Osteocyte (in vitro differentiated cells): ENCODE measurements at regions not wholly inside any gene's neighbourhood (a gene's known extent, or its start where the extent isn't known, plus 50 kb on each side); places are given as distances from the start of the nearest gene placed in this dataset.

Experiments used
- DNase-seq: peaks from one replicate; pipeline ENCODE4 v3.0.0; 2021; ENCODE audit warnings: mixed read lengths; ENCODE audit not compliant: unreplicated experiment; ENCODE audit errors: extremely low spot score
- H3K27ac Mint-ChIP-seq: one replicate; pipeline ENCODE4 v1.8.0; 2021; ENCODE audit warnings: mild to moderate bottlenecking, mixed read lengths; ENCODE audit not compliant: unreplicated experiment
- H3K27me3 Mint-ChIP-seq: one replicate; pipeline ENCODE4 v1.8.0; 2021; ENCODE audit warnings: mixed read lengths; ENCODE audit not compliant: unreplicated experiment
- H3K36me3 Mint-ChIP-seq: one replicate; pipeline ENCODE4 v1.8.0; 2021; ENCODE audit warnings: mixed read lengths; ENCODE audit not compliant: unreplicated experiment
- H3K4me1 Mint-ChIP-seq: one replicate; pipeline ENCODE4 v1.8.0; 2021; ENCODE audit warnings: mixed read lengths; ENCODE audit not compliant: unreplicated experiment
- H3K4me3 Mint-ChIP-seq: one replicate; pipeline ENCODE4 v1.8.0; 2021; ENCODE audit warnings: mild to moderate bottlenecking, moderate library complexity, mixed read lengths; ENCODE audit not compliant: unreplicated experiment
- H3K9me3 Mint-ChIP-seq: one replicate; pipeline ENCODE4 v1.8.0; 2021; ENCODE audit warnings: mixed read lengths; ENCODE audit not compliant: unreplicated experiment
- TF ChIP-seq, protein P1 (sequence below): fragments of 200-600 bp; sonication (generic); IDR thresholded peaks from 2 replicates; pipeline ENCODE4 v1.5.0; 2021; ENCODE audit warnings: antibody characterized with exemption, mild to moderate bottlenecking, moderate library complexity

- TF ChIP-seq, protein P1, sequence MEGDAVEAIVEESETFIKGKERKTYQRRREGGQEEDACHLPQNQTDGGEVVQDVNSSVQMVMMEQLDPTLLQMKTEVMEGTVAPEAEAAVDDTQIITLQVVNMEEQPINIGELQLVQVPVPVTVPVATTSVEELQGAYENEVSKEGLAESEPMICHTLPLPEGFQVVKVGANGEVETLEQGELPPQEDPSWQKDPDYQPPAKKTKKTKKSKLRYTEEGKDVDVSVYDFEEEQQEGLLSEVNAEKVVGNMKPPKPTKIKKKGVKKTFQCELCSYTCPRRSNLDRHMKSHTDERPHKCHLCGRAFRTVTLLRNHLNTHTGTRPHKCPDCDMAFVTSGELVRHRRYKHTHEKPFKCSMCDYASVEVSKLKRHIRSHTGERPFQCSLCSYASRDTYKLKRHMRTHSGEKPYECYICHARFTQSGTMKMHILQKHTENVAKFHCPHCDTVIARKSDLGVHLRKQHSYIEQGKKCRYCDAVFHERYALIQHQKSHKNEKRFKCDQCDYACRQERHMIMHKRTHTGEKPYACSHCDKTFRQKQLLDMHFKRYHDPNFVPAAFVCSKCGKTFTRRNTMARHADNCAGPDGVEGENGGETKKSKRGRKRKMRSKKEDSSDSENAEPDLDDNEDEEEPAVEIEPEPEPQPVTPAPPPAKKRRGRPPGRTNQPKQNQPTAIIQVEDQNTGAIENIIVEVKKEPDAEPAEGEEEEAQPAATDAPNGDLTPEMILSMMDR: no peak
- no peaks in the 10 kb centered on the region for H3K4me1 Mint-ChIP-seq
- no peak overlapping the region for H3K27ac Mint-ChIP-seq
- no peaks in the 10 kb centered on the region for H3K36me3 Mint-ChIP-seq
- no peak for DNase-seq
- no peaks in the 10 kb centered on the region for H3K9me3 Mint-ChIP-seq
- H3K27me3 Mint-ChIP-seq: no peaks in the 10 kb centered on the region
- no peak overlapping the region for H3K4me3 Mint-ChIP-seq
These were observed 769.5 kb upstream of the DPPA4 start for GRCh38 chr3:110106805-110107204.

DNA sequence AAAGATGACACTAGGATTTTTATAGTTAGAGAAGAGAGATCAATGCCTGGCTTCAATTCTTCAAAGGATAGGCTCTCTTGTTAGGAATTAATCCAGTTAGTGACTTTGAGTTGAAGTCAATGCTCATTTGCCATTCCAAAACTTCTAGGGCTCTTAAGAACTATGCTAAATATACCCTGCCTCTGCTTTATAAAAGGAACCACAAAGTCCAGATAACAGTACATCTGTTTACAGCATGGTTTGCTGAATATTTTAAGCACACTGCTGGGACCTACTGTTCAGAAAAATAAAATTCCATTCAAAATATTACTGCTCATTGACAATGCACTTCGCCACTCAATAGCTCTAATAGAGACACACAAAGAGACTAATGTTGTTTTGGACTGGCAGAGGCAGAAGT is 786.6 kb upstream of the DPPA4 start:
- no peaks in the 10 kb centered on the region for H3K9me3 Mint-ChIP-seq
- no peaks in the 10 kb centered on the region for H3K36me3 Mint-ChIP-seq
- H3K27ac Mint-ChIP-seq: no peak overlapping the region
- DNase-seq: no peak
- no peaks in the 10 kb centered on the region for H3K4me1 Mint-ChIP-seq
- H3K27me3 Mint-ChIP-seq: no peaks in the 10 kb centered on the region
- TF ChIP-seq, protein P1: no peak
- H3K4me3 Mint-ChIP-seq: no peak overlapping the region

- no peak for DNase-seq
- H3K36me3 Mint-ChIP-seq: no peaks in the 10 kb centered on the region
- no peaks in the 10 kb centered on the region for H3K9me3 Mint-ChIP-seq
- H3K27ac Mint-ChIP-seq: no peak overlapping the region
- no peaks in the 10 kb centered on the region for H3K4me1 Mint-ChIP-seq
- no peaks in the 10 kb centered on the region for H3K27me3 Mint-ChIP-seq
- no peak overlapping the region for H3K4me3 Mint-ChIP-seq
- TF ChIP-seq, protein P1: no peak
These were observed 788.7 kb upstream of the DPPA4 start for GRCh38 chr3:110126065-110126464.

- Mint-ChIP-seq H3K27ac (no peak overlapping the region), H3K9me3 (peaks cover 9% of the 10 kb centered on the region), H3K4me1 (peaks cover 11% of the 10 kb centered on the region), H3K4me3 (no peak overlapping the region), H3K36me3 (no peaks in the 10 kb centered on the region), H3K27me3 (no peaks in the 10 kb centered on the region)
- DNase-seq: no peak
- TF ChIP-seq, protein P1: no peak
These were observed 796.6 kb upstream of the DPPA4 start for GRCh38 chr3:110133971-110134370.

DNA sequence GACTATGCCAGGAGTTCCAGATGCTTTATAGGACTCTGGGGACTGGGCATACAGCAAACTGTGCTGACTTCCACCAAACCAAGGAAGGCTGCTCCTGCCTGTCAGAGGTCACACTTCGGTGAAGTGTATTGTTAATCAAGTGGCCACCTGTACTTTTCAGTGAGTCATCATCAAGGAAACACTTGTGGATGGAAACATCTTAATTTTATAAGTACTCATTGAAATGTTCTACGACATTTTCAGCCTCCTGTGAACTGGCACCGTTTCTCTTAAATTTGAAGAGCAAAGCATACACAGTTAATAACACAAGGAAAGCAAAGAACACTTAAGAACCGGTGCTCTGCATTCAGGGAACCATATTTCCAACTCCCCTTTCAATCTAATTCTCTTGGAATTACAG is 801.7 kb upstream of the DPPA4 start:
- H3K4me3 Mint-ChIP-seq: no peak overlapping the region
- peaks cover 9% of the 10 kb centered on the region for H3K9me3 Mint-ChIP-seq
- H3K27ac Mint-ChIP-seq: no peak overlapping the region
- no peaks in the 10 kb centered on the region for H3K36me3 Mint-ChIP-seq
- peaks cover 8% of the 10 kb centered on the region for H3K4me1 Mint-ChIP-seq
- TF ChIP-seq, protein P1: no peak
- no peak for DNase-seq
- no peaks in the 10 kb centered on the region for H3K27me3 Mint-ChIP-seq
